K562 (cell line): ENCODE measurements at regions not wholly inside any gene's neighbourhood (a gene's known extent, or its start where the extent isn't known, plus 50 kb on each side); places are given as distances from the start of the nearest gene placed in this dataset.

Experiments used
- GTF2F1 ChIP-seq: IDR thresholded peaks from 2 replicates; pipeline ENCODE4 v1.6.1; 2011; ENCODE audit warnings: low read depth, low read length, improper control_type of control experiment
- SOX6 ChIP-seq: fragments of 450-650 bp; IDR thresholded peaks from 2 replicates; pipeline ENCODE4 v1.6.1; 2014; ENCODE audit warnings: mild to moderate bottlenecking
- SRF ChIP-seq, 2 experiments: fragments of 250-450, 450-650 bp in 1 of 2; sonication (Bioruptor Pico) in 1 of 2; sonication (generic) in 1 of 2; formaldehyde crosslinking; IDR thresholded peaks; 2 replicates each; pipeline versions ENCODE4 v1.5.0 to v1.5.1; 2020 to 2022; ENCODE audit warnings: mild to moderate bottlenecking in 1 of 2, missing genetic modification reagents in 1 of 2
- YY1 ChIP-seq, 3 experiments: IDR thresholded peaks; 2 replicates each; pipeline ENCODE4 v1.6.1; 2011; ENCODE audit warnings: low read length in 2 of 3, mild to moderate bottlenecking in 2 of 3, moderate library complexity in 2 of 3, borderline replicate concordance in 1 of 3, control low read depth in 1 of 3, low read depth in 1 of 3; ENCODE audit not compliant: insufficient read depth in 3 of 3, insufficient replicate concordance in 2 of 3, control insufficient read depth in 1 of 3, insufficient read length in 1 of 3; ENCODE audit errors: extremely low read depth in 1 of 3
- ZNF347 ChIP-seq: fragments of 450-650 bp; formaldehyde crosslinking; IDR thresholded peaks from 2 replicates; pipeline ENCODE4 v1.4.0; 2020; ENCODE audit warnings: low read depth, mild to moderate bottlenecking, moderate library complexity
- ZNF76 ChIP-seq: fragments of 250-450 bp; sonication (Bioruptor Pico); IDR thresholded peaks from 2 replicates; pipeline ENCODE4 v1.4.0; 2020; ENCODE audit warnings: mild to moderate bottlenecking, moderate library complexity, borderline replicate concordance

DNA sequence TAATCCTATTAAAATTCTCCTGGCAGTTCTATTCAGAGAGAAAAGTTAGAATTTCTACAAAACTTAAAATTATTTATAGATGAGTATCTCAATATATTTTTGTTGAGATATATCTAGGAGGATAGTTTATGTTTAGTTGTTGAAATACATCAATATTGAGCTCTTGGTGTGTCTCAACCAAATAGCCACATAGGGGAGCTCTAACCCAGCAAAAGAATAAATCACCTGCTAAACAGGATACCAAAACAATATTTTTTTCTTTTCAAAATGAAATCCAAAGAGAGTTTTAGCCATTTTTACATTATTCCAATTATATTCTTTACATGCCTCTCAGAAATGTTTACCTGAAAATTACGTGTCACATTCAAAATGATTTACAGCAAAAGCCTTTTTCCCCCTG lies 954.7 kb downstream of the SLITRK6 start:
- TF ChIP-seq ZNF347 (CRISPR knock-in tag) (no peak), SRF (CRISPR knock-in tag; IDR thresholded peaks at IDR 0.05) (no peak), GTF2F1 (no peak), YY1 (IDR thresholded peaks at IDR 0.05; ENCODE audit: borderline replicate concordance in 1 of 3, control insufficient read depth in 1 of 3, extremely low read depth in 1 of 3, insufficient read depth in 3 of 3, insufficient read length in 1 of 3, insufficient replicate concordance in 2 of 3, low read depth in 1 of 3, low read length in 2 of 3) (no peak), ZNF76 (CRISPR knock-in tag) (no peak), SOX6 (no peak)
